T-helper 9 cell (primary cell): ENCODE measurements at regions not wholly inside any gene's neighbourhood (a gene's known extent, or its start where the extent isn't known, plus 50 kb on each side); places are given as distances from the start of the nearest gene placed in this dataset.
A peak's percentile ranks its signal among the peaks of the same experiment; 100 is the strongest.

Experiments
- DNase-seq: peaks from one replicate; pipeline ENCODE4 v3.0.0-alpha.2; 2020

- no peak for DNase-seq
Observed at GRCh38 chr3:43206632-43207031, 79.7 kb upstream of the SNRK start.

DNA sequence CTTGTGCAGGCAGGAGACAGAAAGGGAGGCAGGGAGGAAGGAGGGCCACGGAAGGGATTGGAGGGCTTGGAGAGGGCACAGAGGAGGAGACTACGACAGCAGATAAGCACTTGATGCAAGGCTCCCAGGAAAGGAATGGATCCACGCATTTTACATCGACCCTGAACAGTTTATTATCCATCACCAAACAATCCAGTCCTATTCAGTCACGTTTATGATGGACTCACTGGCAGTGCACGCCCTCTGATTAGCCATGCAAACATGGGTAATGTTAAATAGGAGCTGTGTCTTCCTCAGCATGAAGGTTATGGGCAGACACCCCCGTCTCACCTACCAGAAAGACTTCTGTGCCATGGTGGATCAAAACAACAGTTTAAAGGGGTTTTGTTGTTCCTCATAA, 80.2 kb upstream of the SNRK start:
- no peak for DNase-seq

GRCh38 chr3:43203022-43203421, 83.3 kb upstream of the SNRK start:
- DNase-seq = no peak

- no peak for DNase-seq
Observed at GRCh38 chr3:43201581-43201980, 84.8 kb upstream of the SNRK start.

GRCh38 chr3:43199645-43200306, 86.6 kb upstream of the SNRK start:
- DNase-seq = no peak

DNA sequence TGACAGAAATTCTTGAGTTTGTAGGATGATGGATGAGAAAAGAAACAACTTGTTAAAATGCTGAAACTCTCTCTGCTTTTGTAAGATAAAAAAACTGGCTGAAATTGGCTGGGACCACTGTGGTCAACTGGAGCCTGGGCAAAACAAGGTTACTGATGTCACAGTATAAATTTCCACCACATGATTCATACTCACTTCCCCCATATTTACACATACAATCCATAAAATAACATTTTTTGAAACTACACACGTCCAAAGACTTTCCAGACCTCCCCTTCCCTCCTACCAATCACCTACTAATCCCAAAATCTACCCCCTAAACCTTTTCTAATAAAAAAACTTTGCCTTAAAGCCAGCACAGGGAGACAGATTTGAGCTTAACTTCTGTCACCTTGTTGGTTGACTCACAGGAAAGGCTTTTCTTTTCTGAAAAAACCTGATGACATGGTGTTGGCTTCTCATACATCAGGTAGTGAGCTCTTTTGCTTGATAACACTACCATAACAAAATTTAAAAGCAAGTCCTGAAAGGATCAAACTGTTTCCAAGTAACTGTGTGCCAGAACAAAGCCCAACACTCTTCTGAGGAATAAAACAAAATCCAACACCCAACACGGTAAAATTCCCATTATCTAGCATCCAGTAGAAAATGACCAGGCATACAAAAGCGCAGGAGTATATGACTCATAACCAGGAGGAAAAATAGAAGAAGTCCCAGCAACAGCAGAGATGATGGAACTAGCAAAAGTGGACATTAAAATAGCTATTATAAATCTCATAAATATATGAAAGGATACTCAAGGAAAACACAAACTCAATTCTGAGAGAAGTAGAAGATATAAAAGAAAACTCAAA, 87.3 kb upstream of the SNRK start:
- DNase-seq = no peak

DNA sequence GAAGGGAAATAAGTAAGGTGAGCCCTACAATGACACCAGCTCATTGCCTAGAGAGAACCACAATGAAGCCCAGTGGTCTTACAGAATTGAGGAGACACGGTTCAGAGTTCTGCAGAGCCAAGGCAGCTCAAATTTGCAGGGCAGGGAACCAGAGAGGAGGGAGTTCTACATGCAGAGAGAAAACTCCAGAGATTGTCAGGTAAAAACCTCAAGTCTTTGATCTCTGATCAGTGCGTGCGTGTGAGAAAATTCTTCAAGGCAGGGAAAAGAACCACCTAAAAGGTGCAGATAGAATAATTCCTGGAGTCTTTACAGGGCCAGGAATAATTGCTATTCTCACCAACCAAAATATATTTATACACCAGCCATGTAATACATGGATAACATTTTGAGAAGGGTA, 88.0 kb upstream of the SNRK start:
- DNase-seq = no peak

GRCh38 chr3:43197181-43197580, 89.2 kb upstream of the SNRK start:
- DNase-seq = no peak

DNA sequence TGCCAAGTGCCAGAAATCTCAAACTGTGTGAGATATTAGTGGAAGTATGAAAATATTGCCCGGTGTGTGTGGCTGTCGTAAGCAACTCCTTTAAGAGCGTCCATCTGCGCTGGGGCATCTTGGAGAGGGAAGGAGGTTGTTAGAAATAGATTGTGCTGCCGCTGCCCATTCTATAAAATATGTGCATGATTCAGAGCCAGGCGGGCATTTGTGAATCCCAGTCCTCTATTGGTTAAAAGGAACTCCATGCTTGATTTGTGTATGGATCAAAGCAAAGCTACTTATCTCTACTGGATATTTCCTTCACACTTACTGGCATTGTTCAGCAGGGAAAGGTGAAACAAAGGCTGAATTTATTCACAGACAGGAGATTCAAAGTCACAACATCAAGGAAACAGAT, 89.6 kb upstream of the SNRK start:
- DNase-seq = no peak

DNA sequence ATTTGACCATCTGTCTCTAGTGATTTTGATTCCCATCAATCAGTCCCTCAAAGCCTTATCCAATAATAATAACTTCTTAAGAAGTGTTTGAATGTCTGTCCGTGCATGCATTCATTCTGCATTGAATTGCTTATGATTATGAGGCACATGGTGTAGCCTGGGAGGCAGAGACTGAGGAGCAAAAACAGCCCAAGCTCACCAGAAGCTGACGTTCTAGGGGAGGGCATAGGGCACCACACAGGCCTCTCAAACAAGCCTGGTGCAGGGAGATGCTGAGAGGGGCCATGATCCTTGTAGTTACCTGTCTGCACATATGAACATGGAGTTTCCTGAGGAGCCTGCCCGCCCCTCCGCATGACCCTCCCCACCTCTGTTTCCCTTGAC, 89.2 kb upstream of the POMGNT2 start:
- DNase-seq = no peak

DNA sequence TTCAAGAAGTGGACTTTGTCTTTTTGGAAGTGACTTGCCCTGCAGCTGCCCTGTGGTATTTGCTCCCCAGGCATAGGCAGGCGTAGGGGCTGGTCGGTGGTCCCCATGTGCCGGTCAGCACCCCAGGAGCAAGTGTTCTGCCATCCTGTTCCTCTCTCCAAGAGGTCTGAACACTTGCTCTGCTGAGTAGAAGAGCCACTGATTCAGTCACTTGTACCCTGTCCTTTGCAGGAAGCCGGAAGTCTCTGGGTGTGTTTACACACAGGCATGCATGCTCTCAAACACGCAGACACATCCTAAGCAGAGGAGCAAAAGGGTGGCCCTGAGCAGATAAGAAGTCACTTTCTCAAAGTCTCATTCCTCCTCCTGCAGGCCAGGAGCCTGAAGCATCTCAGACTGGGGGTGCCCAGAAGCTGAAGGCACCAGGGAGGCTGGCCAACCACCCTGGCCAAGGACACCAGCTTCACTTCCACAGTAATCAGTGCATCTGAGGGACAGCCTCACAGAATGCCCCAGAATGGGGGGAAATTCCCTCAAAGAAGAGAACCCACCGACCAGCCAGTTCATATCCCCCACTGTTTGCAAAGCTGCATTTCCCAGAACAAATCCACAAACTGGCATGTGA, 88.7 kb upstream of the POMGNT2 start:
- DNase-seq = peak; percentile 16

GRCh38 chr3:43194069-43194468, 88.2 kb upstream of the POMGNT2 start:
- DNase-seq = no peak

DNA sequence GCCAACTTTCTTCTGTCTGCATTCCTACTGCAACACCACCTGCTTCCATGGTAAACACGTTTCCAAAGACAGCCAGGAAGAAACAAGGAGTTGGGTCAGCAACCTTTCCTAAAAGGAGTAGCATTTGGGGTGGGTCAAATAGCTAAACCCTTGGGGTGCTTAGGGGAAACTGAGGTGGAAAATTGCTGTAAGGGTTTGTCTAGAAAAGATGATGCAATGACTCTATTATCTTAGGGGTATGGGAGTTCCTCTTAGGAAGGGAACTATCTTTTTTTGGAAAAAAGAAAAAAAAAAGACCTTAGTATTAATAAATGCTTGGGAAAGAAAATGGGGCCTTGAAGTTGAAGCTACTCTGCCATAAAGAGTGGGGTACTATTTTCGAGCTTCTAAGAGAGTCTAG, 86.1 kb upstream of the POMGNT2 start:
- DNase-seq = no peak

GRCh38 chr3:43191116-43191515, 85.2 kb upstream of the POMGNT2 start:
- DNase-seq = no peak

- no peak for DNase-seq
Observed at GRCh38 chr3:43190670-43191069, 84.8 kb upstream of the POMGNT2 start.

DNA sequence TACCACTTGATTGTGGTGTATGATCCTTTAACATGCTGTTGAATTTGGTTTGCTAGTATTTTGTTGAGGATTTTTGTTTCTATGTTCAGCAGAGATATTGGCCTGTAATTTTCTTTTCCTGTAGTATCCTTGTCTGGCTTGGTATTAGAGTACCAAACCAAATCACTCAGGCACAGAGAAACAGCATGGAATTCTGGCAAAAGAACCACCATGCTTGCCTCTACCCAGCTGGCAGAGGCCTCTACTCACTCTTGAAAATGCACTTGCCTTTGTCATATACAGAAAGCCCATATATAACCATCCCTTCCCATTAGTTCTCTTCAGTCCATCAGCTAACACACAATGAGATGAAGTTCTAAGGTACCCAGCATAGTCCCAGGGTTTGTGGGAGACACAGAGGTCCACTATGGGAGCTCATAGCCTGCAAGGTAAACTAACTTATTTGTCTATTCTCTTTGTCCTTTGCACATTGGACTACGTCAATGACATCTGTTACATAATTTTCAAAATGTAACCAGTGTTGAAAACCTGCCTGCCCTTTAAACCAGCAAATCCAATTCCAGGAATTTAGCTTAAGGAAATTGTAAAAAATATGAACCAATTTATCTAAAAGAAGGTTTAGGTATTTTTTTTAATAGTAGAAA, 82.1 kb upstream of the POMGNT2 start:
- DNase-seq = no peak

- no peak for DNase-seq
Observed at GRCh38 chr3:43185983-43186314, 80.1 kb upstream of the POMGNT2 start.

DNA sequence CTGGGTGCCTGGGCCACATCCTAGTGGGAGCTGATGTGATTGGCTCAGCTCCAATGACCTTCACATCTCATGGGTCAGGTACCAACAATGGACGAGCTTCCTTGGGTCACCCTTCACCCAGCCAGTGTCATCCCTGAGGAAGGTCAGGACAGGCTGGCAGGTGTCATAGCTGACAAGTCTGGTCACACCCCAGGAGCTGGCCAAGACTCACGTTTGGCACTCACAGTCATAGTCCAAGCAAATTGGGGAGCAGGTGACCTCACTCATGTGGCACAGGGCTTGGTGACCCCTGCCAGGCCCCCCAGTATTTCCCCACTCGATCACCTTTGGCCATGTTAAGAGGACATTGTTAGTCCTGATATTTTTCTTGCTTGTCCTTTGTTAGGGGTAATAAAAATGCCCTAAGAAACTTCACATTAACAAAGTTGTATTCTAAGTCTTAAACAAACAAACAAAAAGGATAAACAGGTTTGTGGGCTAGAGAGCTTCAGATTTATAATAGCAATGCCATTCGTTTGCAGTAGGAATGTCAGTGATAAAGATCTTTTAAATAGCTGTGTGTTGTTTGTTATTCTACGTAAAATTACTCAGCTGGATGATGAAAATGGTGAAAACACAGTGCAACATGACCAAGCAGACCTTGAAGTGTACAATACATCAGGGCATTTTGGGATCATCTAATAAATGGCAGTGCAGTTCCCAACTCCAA, 79.5 kb upstream of the POMGNT2 start:
- no peak for DNase-seq

GRCh38 chr3:43183456-43183855, 77.6 kb upstream of the POMGNT2 start:
- no peak for DNase-seq

DNA sequence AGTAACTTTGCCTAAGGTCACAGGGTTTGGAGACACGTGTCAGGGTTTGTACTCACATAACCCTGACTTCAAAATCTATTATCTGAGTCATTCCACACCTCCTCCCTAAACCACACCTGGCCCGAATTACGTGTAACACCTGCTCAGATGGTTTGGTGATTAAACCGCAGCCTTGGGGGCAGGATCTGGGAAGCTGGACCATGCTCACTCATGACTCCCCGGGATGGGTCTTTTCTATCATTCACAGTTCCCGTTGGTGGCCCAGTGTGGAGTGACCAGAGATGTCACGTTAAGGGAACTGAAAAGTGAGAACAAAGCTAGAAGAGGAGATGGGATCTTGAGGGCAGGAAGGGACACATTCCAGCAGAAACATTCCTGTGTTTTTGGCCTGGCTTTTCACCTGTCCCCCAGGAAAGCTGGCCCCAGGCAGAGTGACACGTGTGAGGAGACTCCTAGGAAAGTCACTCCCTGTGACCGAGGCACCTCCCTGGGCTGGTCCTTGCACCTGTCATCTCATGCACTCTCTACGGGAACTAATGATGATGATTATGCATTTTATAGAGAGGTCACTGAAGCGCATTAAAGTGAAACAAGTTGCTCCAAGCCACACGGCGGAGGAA, 75.4 kb upstream of the POMGNT2 start:
- DNase-seq = peak; percentile 37

GRCh38 chr3:43180694-43181093, 74.8 kb upstream of the POMGNT2 start:
- no peak for DNase-seq

GRCh38 chr3:43180027-43180426, 74.1 kb upstream of the POMGNT2 start:
- peak; percentile 14 for DNase-seq
